DOHH2 (cell line): ENCODE measurements at regions not wholly inside any gene's neighbourhood (a gene's known extent, or its start where the extent isn't known, plus 50 kb on each side); places are given as distances from the start of the nearest gene placed in this dataset.

ENCODE experiments used
- H3F3A ChIP-seq: fragments of 200-600 bp; sonication (generic), shearing (Covaris generic); 2 replicates; pipeline ENCODE4 v1.6.0; 2016; ENCODE audit warnings: antibody characterized with exemption, mild to moderate bottlenecking; ENCODE audit not compliant: control insufficient read depth, insufficient read depth
- H3K27ac ChIP-seq: fragments of 200-600 bp; sonication (generic); 2 replicates; pipeline ENCODE4 v1.5.1; 2014; ENCODE audit warnings: low read depth, mild to moderate bottlenecking, low read length, moderate library complexity
- H3K27me3 ChIP-seq: fragments of 200-600 bp; sonication (generic); 2 replicates; pipeline ENCODE4 v1.6.1; 2014; ENCODE audit warnings: mild to moderate bottlenecking, low read length, mixed read lengths; ENCODE audit not compliant: control insufficient read depth
- H3K36me3 ChIP-seq: fragments of 200-600 bp; sonication (generic); 2 replicates; pipeline ENCODE4 v1.6.1; 2014; ENCODE audit warnings: mild to moderate bottlenecking, low read length, moderate library complexity, mixed read lengths; ENCODE audit not compliant: control insufficient read depth
- H3K4me1 ChIP-seq: fragments of 200-600 bp; sonication (generic); 2 replicates; pipeline ENCODE4 v1.6.1; 2014; ENCODE audit warnings: mild to moderate bottlenecking, low read length, mixed read lengths; ENCODE audit not compliant: control insufficient read depth
- H3K4me2 ChIP-seq: fragments of 200-600 bp; sonication (generic); 2 replicates; pipeline ENCODE4 v1.6.0; 2014; ENCODE audit warnings: mild to moderate bottlenecking, low read length, moderate library complexity
- H3K4me3 ChIP-seq: fragments of 200-600 bp; sonication (generic); 2 replicates; pipeline ENCODE4 v1.5.1; 2014; ENCODE audit warnings: mild to moderate bottlenecking, low read length, mixed read lengths
- H3K79me2 ChIP-seq: fragments of 200-600 bp; sonication (generic); 2 replicates; pipeline ENCODE4 v1.6.1; 2014; ENCODE audit warnings: mild to moderate bottlenecking, low read length, mixed read lengths; ENCODE audit not compliant: control insufficient read depth
- H3K9me2 ChIP-seq: fragments of 200-600 bp; sonication (generic); replicated peaks from 2 replicates; pipeline ENCODE4 v1.6.1; 2014; ENCODE audit warnings: mild to moderate bottlenecking, low read length, mixed read lengths; ENCODE audit not compliant: control insufficient read depth
- H3K9me3 ChIP-seq: fragments of 200-600 bp; sonication (generic); 2 replicates; pipeline ENCODE4 v1.6.1; 2014; ENCODE audit warnings: antibody characterized with exemption, low read length, mixed read lengths; ENCODE audit not compliant: control insufficient read depth, insufficient read depth
- H4K20me1 ChIP-seq: fragments of 200-600 bp; sonication (generic); 2 replicates; pipeline ENCODE4 v1.6.0; 2014; ENCODE audit warnings: low read depth, mild to moderate bottlenecking, antibody characterized with exemption, low read length, moderate library complexity; ENCODE audit not compliant: control insufficient read depth, insufficient read depth
- EZH2phosphoT487 ChIP-seq: fragments of 200-600 bp; sonication (generic); IDR thresholded peaks from 2 replicates; pipeline ENCODE4 v1.6.1; 2017; ENCODE audit warnings: borderline replicate concordance, mild to moderate bottlenecking, antibody characterized with exemption, low read length, moderate library complexity, mixed read lengths
- TF ChIP-seq, protein P1 (sequence below): fragments of 200-600 bp; sonication (generic); IDR thresholded peaks from one replicate; pipeline ENCODE4 v1.5.1; 2014; ENCODE audit warnings: antibody characterized with exemption, mild to moderate bottlenecking, low read depth, low read length; ENCODE audit not compliant: poor library complexity, severe bottlenecking

DNA sequence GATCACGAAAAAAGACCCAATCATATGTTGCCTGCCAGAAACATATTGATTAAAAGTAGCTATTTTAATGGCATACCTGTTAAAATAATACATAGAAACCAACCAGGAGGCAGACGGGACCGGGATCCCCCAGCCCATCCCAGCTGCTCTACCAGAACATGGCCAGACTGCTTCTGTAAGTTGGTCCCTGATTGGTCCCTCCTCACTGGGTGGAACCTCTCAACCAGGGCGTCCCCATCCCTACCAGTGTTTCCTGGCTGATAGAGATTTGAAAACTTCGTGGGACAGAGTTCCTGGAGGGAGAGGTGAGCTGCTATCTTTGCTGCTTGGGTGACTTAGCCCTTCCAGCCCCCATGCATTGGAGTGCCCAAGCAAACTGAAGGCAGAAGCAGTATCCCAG, 256.2 kb downstream of the TRAM1L1 start:
- H4K20me1 ChIP-seq: no peaks in the 10 kb centered on the region
- no peaks in the 10 kb centered on the region for H3K79me2 ChIP-seq
- no peak overlapping the region for H3K27ac ChIP-seq
- H3K36me3 ChIP-seq: no peaks in the 10 kb centered on the region
- H3K4me1 ChIP-seq: no peaks in the 10 kb centered on the region
- no peak overlapping the region for H3K4me2 ChIP-seq
- no peaks in the 10 kb centered on the region for H3K9me2 ChIP-seq
- H3F3A ChIP-seq: no peaks in the 10 kb centered on the region
- no peaks in the 10 kb centered on the region for H3K27me3 ChIP-seq
- H3K9me3 ChIP-seq: no peaks in the 10 kb centered on the region
- TF ChIP-seq, protein P1, sequence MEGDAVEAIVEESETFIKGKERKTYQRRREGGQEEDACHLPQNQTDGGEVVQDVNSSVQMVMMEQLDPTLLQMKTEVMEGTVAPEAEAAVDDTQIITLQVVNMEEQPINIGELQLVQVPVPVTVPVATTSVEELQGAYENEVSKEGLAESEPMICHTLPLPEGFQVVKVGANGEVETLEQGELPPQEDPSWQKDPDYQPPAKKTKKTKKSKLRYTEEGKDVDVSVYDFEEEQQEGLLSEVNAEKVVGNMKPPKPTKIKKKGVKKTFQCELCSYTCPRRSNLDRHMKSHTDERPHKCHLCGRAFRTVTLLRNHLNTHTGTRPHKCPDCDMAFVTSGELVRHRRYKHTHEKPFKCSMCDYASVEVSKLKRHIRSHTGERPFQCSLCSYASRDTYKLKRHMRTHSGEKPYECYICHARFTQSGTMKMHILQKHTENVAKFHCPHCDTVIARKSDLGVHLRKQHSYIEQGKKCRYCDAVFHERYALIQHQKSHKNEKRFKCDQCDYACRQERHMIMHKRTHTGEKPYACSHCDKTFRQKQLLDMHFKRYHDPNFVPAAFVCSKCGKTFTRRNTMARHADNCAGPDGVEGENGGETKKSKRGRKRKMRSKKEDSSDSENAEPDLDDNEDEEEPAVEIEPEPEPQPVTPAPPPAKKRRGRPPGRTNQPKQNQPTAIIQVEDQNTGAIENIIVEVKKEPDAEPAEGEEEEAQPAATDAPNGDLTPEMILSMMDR: no peak
- no peak for TF ChIP-seq EZH2phosphoT487
- no peak overlapping the region for H3K4me3 ChIP-seq

DNA sequence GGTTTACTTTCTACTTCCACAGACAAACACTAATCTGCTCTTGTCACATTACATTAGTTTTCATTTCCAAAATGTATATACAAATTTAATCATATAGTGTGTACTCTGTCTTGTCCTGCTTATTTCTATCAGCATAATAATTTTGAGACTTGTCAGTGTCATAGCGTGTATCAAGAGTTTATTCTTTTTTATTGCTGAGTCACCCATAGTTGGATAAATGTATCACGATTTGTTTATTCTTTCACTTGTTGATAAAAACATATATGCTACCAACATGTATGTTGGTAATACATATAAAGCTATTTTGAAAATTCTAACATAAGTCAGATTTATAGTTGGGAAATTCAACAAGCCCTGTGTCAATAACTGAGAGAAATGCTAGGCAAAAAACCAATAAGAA, 261.2 kb downstream of the TRAM1L1 start:
- Histone ChIP-seq H3F3A (no peaks in the 10 kb centered on the region), H3K27ac (no peak overlapping the region), H3K27me3 (no peaks in the 10 kb centered on the region)

DNA sequence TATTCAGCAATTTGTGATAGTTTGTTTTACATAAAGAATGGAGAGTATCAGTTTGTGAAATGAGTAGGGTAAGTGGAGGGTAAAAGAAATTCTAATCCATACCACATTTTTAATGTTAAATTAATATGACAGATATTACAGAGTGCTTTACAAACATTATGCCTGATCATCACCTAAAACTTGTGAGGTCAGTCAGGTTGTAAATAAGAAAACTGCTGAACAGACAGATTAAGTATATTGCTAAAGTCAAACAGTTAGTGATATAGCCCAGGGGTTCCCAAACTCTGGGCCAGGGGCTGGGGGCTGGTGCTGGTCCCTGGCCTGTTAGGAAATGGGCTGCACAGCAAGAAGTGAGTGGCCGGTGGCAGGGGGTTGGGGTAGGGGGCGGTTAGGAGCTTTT, 273.6 kb downstream of the TRAM1L1 start:
- H3K9me2 ChIP-seq: no peaks in the 10 kb centered on the region
- H4K20me1 ChIP-seq: no peaks in the 10 kb centered on the region
- peaks cover 8% of the 10 kb centered on the region for H3K4me1 ChIP-seq
- H3F3A ChIP-seq: no peaks in the 10 kb centered on the region
- H3K4me3 ChIP-seq: no peak overlapping the region
- H3K9me3 ChIP-seq: no peaks in the 10 kb centered on the region
- no peaks in the 10 kb centered on the region for H3K79me2 ChIP-seq
- no peak for TF ChIP-seq EZH2phosphoT487
- TF ChIP-seq, protein P1: no peak
- H3K4me2 ChIP-seq: no peak overlapping the region
- H3K27me3 ChIP-seq: no peaks in the 10 kb centered on the region
- H3K36me3 ChIP-seq: no peaks in the 10 kb centered on the region
- H3K27ac ChIP-seq: no peak overlapping the region

More for the DNA sequence above, 261.2 kb downstream of the TRAM1L1 start:
- Histone ChIP-seq H3K79me2 (no peaks in the 10 kb centered on the region), H3K9me3 (no peaks in the 10 kb centered on the region), H3K4me2 (no peak overlapping the region), H3K9me2 (no peaks in the 10 kb centered on the region), H3K4me1 (no peaks in the 10 kb centered on the region), H3K36me3 (no peaks in the 10 kb centered on the region), H4K20me1 (no peaks in the 10 kb centered on the region), H3K4me3 (no peak overlapping the region)
- TF ChIP-seq EZH2phosphoT487: no peak
- TF ChIP-seq, protein P1: no peak

DNA sequence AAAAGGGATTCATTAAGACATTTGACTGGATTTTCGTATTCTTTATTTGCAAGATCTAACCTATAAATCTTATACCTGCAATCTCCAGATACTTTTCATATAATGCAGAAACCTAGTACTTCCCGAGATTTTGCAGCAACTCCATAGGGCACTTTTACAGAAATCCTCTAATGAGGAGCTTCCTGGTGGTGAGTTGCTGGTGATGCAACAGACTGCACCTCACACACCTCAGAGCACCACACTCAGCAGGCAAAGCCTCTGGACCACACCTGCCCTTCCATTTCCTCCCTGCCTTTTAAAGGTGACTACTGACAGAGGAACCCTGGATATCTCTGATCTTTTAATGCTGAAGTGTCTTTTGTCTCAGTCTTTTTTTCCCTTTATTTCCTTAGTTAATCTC, 289.4 kb downstream of the TRAM1L1 start:
- Histone ChIP-seq H3K79me2 (no peaks in the 10 kb centered on the region), H3K36me3 (no peaks in the 10 kb centered on the region), H3K4me3 (no peak overlapping the region), H3K9me2 (no peaks in the 10 kb centered on the region), H3F3A (no peaks in the 10 kb centered on the region), H3K27me3 (no peaks in the 10 kb centered on the region), H3K9me3 (no peaks in the 10 kb centered on the region), H3K4me1 (no peaks in the 10 kb centered on the region), H3K27ac (no peak overlapping the region), H3K4me2 (no peak overlapping the region), H4K20me1 (no peaks in the 10 kb centered on the region)
- TF ChIP-seq EZH2phosphoT487: no peak
- TF ChIP-seq, protein P1: no peak
